BE2C (cell line): ENCODE measurements at regions not wholly inside any gene's neighbourhood (a gene's known extent, or its start where the extent isn't known, plus 50 kb on each side); places are given as distances from the start of the nearest gene placed in this dataset.
"Not testable (repeated sequence)": the region's sequence is repeated elsewhere in the genome, so short reads cannot be mapped to it uniquely, and the experiment has no call there.

Source experiments
- DNase-seq: peaks from one replicate; pipeline ENCODE4 v3.0.0-alpha.2; 2020
- H3K27me3 ChIP-seq: fragments of 250-450 bp; sonication (Bioruptor Pico); 2 replicates; pipeline ENCODE4 v1.5.1; 2020; ENCODE audit warnings: mild to moderate bottlenecking
- H3K36me3 ChIP-seq: fragments of 250-450 bp; sonication (Bioruptor Pico); 2 replicates; pipeline ENCODE4 v1.5.1; 2020; ENCODE audit warnings: mild to moderate bottlenecking
- H3K4me1 ChIP-seq: fragments of 250-450 bp; sonication (Bioruptor Pico); 2 replicates; pipeline ENCODE4 v1.5.1; 2020
- H3K4me3 ChIP-seq: 2 replicates; pipeline ENCODE4 v1.5.1; 2011; ENCODE audit warnings: low read depth, low read length
- H3K9me3 ChIP-seq: fragments of 250-450 bp; sonication (Bioruptor Pico); 2 replicates; pipeline ENCODE4 v1.5.1; 2020
- TF ChIP-seq, protein P1 (sequence below): IDR thresholded peaks from 2 replicates; pipeline ENCODE4 v1.5.1; 2012; ENCODE audit warnings: mild to moderate bottlenecking, low read depth, low read length

DNA sequence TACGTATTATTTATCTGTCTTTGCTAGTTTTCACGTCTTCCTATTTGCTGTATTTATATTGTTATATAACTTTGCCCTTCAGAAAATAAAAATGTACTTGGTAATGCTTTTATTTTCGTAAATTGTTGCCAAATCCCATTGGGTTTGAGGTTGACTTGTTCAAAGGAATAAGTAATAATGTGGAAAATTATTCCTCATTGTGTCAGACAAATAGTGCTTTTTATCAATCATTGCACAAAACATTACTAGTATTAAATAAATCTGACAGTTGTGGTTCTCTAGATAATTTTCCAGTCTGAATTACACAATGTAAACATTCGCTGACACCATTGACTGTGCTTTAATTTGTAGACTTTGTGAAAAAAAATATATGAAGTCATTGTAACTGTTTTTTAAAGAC lies 798.3 kb upstream of the TMEFF2 start:
- Histone ChIP-seq H3K9me3 (no peaks in the 10 kb centered on the region), H3K4me3 (no peak overlapping the region), H3K4me1 (no peaks in the 10 kb centered on the region), H3K27me3 (no peaks in the 10 kb centered on the region), H3K36me3 (no peaks in the 10 kb centered on the region)
- DNase-seq, result no peak
- TF ChIP-seq, protein P1, sequence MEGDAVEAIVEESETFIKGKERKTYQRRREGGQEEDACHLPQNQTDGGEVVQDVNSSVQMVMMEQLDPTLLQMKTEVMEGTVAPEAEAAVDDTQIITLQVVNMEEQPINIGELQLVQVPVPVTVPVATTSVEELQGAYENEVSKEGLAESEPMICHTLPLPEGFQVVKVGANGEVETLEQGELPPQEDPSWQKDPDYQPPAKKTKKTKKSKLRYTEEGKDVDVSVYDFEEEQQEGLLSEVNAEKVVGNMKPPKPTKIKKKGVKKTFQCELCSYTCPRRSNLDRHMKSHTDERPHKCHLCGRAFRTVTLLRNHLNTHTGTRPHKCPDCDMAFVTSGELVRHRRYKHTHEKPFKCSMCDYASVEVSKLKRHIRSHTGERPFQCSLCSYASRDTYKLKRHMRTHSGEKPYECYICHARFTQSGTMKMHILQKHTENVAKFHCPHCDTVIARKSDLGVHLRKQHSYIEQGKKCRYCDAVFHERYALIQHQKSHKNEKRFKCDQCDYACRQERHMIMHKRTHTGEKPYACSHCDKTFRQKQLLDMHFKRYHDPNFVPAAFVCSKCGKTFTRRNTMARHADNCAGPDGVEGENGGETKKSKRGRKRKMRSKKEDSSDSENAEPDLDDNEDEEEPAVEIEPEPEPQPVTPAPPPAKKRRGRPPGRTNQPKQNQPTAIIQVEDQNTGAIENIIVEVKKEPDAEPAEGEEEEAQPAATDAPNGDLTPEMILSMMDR, result no peak

DNA sequence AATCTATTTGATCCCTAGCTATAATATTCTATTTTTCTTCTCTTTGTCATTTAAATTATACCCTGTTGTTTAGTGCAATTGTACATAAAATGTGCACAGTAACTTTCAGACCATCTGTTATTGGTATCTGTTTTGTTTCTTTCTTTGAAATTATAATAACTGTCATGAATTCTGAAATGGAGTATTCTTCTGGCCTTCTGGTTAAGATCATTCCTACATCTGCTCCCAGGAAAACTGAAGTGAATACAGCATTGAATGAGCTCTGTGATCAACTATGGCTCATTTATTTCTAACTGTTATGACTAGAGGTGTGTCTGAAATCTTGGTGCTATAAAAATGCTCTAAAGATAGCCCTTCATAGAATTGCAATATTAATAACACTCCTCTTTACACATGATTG lies 788.4 kb upstream of the TMEFF2 start:
- Histone ChIP-seq H3K27me3 (no peaks in the 10 kb centered on the region), H3K4me3 (no peak overlapping the region), H3K4me1 (peaks cover 9% of the 10 kb centered on the region), H3K36me3 (no peaks in the 10 kb centered on the region), H3K9me3 (no peaks in the 10 kb centered on the region)
- DNase-seq, result no peak
- TF ChIP-seq, protein P1, result no peak

DNA sequence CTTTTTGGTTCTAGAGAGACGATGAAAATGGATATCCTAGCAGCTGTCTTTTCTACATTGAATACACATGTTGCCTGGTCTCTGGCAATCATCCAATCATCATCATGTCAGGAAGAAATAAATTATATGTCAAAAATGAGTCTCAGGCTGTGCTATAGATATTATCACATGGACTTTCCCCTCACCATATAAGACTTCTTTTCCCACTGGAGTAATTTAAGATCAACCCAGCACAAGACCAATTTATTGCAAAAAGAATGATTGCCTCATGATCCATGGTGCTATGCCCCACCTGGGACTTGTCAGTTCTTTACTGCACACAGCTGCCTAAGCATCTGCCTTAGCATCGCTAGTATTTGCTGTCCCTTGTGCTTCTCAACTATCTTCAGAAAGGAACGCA lies 783.7 kb upstream of the TMEFF2 start:
- peak; percentile 33 for DNase-seq
- Histone ChIP-seq H3K9me3 (no peaks in the 10 kb centered on the region), H3K4me1 (peaks cover 14% of the 10 kb centered on the region), H3K27me3 (no peaks in the 10 kb centered on the region), H3K36me3 (no peaks in the 10 kb centered on the region), H3K4me3 (no peak overlapping the region)
- TF ChIP-seq, protein P1, result no peak

DNA sequence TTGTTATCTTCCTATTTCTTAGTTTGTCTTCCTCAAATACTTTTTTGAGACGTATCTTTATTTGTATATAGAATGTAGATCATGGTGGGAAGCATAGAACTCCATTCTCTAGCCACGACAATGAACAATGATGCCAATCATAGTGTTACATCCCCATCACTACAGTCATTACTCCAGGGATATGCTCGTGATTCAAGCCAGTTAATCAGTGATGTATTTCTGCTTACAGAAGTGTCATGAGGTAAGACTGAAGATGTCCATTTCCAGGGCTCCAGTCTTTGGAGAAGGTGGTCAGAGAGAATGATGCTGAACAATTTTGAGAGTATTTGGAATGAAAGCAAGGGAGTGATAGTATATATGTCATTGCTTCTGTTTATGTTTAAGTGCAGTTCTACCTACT lies 777.2 kb upstream of the TMEFF2 start:
- no peak for DNase-seq
- no peaks in the 10 kb centered on the region for H3K27me3 ChIP-seq
- no peaks in the 10 kb centered on the region for H3K4me1 ChIP-seq
- TF ChIP-seq, protein P1, result no peak
- H3K4me3 ChIP-seq, result no peak overlapping the region
- H3K9me3 ChIP-seq, result no peaks in the 10 kb centered on the region
- no peaks in the 10 kb centered on the region for H3K36me3 ChIP-seq

DNA sequence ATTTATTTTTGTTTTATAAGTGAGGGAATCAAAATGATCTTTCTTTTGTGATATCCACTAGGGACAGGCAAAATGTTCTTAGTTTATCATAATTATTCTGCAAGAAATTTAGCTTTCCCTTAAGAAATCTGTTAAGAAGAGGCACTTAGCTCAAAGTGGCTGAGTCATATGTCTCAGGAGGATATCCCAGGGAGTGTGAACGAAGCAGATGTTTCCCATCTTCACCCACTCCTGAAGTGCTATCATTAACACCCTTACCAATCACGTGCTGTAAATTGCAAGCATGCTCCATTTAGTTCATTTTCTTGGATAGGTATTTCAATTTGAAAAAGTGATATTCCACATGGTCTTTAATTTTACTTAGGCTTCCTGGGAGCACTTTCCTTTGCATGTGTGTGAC lies 774.3 kb upstream of the TMEFF2 start:
- H3K4me1 ChIP-seq, result no peaks in the 10 kb centered on the region
- no peaks in the 10 kb centered on the region for H3K27me3 ChIP-seq
- H3K9me3 ChIP-seq, result no peaks in the 10 kb centered on the region
- TF ChIP-seq, protein P1, result no peak
- H3K36me3 ChIP-seq, result no peaks in the 10 kb centered on the region
- H3K4me3 ChIP-seq, result no peak overlapping the region
- no peak for DNase-seq

DNA sequence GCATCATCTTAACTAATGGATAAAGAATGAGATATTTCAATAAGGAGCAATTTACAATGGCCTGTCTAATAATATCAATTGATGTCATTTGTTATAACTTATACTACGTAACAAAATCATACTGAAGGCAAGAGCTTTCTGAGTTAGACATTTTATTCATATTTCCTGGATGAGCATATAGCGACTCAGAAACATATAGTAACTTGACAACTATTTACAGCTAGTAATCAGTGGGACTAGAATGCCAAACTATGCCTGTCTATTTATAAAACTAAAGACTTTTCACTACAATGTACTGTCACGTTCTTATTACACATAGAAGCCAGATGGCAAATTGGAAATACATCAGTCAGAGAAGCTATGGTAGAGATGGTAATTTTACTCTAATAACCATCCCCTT lies 766.2 kb upstream of the TMEFF2 start:
- no peak for DNase-seq
- TF ChIP-seq, protein P1, result no peak
- Histone ChIP-seq H3K36me3 (no peaks in the 10 kb centered on the region), H3K9me3 (no peaks in the 10 kb centered on the region), H3K4me3 (no peak overlapping the region), H3K4me1 (peaks cover 5% of the 10 kb centered on the region; the same call in 1 of the 2 replicates), H3K27me3 (no peaks in the 10 kb centered on the region)

DNA sequence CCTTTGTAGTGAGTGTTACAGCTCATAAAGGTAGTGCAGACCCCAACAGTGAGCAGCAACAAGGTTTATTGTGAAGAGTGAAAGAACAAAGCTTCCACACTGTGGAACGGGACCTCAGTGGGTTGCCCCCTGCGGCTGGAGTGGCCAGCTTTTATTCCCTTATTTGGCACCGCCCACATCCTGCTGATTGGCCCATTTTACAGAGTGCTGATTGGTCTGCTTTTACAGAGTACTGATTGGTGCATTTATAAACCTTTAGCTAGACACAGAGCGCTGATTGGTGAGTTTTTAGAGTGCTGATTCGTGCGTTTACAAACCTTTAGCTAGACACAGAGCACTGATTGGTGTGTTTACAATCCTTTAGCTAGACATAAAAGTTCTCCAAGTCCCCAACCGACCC lies 763.9 kb upstream of the TMEFF2 start:
- H3K4me3 ChIP-seq, H3K36me3 ChIP-seq, H3K9me3 ChIP-seq, DNase-seq, H3K4me1 ChIP-seq, H3K27me3 ChIP-seq: not testable (repeated sequence)
